H1 (cell line): ENCODE measurements at regions not wholly inside any gene's neighbourhood (a gene's known extent, or its start where the extent isn't known, plus 50 kb on each side); places are given as distances from the start of the nearest gene placed in this dataset.

ENCODE experiments used
- CTCF ChIA-PET: fragments of 300-600 bp; sonication (Branson Sonifier 250); formaldehyde crosslinking; loops from one replicate; lab custom pipeline; 2021; ENCODE audit not compliant: partially characterized antibody; lab: Charles Lee
- POLR2A ChIA-PET: fragments of 300-600 bp; sonication (Branson Sonifier 250); formaldehyde crosslinking; loops from one replicate; lab custom pipeline; 2021; ENCODE audit warnings: inconsistent platforms; ENCODE audit not compliant: partially characterized antibody; lab: Charles Lee
- DNase-seq, 2 experiments: peaks; one replicate each; pipeline versions ENCODE4 v3.0.0 to v3.0.0-alpha.2; 2010 to 2022; ENCODE audit warnings: low spot score in 2 of 2, low read depth in 1 of 2, mixed read lengths in 1 of 2
- FAIRE-seq: peaks from 2 replicates; lab custom pipeline; 2011; peaks lifted over from hg19 to GRCh38; lab: Jason Lieb, UNC
- H2AFZ ChIP-seq: 2 replicates; pipeline ENCODE4 v1.8.1; 2012; ENCODE audit warnings: low read length, inconsistent platforms
- H2AK5ac ChIP-seq: 2 replicates; pipeline ENCODE4 v1.6.1; 2013; ENCODE audit warnings: low read depth, low read length
- H2BK120ac ChIP-seq: replicated peaks from 2 replicates; pipeline ENCODE3; 2013; ENCODE audit warnings: low read depth, low read length, inconsistent platforms
- H2BK12ac ChIP-seq: 2 replicates; pipeline ENCODE4 v1.6.1; 2013; ENCODE audit warnings: low read depth, low read length
- H2BK15ac ChIP-seq: 2 replicates; pipeline ENCODE4 v1.6.1; 2013; ENCODE audit warnings: low read length
- H2BK20ac ChIP-seq: 2 replicates; pipeline ENCODE4 v1.6.1; 2013; ENCODE audit warnings: low read length
- H2BK5ac ChIP-seq: 2 replicates; pipeline ENCODE4 v1.6.1; 2013; ENCODE audit warnings: low read depth, low read length
- H3K14ac ChIP-seq: 2 replicates; pipeline ENCODE4 v1.6.1; 2013; ENCODE audit warnings: inconsistent platforms; ENCODE audit not compliant: insufficient read length
- H3K18ac ChIP-seq: 2 replicates; pipeline ENCODE4 v1.6.1; 2013; ENCODE audit warnings: low read length; ENCODE audit errors: extremely low read depth
- H3K23ac ChIP-seq: 2 replicates; pipeline ENCODE4 v1.6.1; 2013; ENCODE audit warnings: inconsistent platforms; ENCODE audit not compliant: insufficient read length
- H3K23me2 ChIP-seq: 2 replicates; pipeline ENCODE4 v1.6.1; 2013; ENCODE audit warnings: low read depth, low read length
- H3K27ac ChIP-seq: 2 replicates; pipeline ENCODE4 v1.6.1; 2011; ENCODE audit warnings: low read depth, low read length, inconsistent platforms
- H3K27me3 ChIP-seq, 4 experiments: replicated peaks in 1 of 4; 1 replicate in 1 of 4; 2 replicates in 3 of 4; pipeline versions ENCODE4 v1.6.1 to v1.8.1; 2011 to 2013; ENCODE audit warnings: low read length in 3 of 4, mild to moderate bottlenecking in 3 of 4, inconsistent platforms in 2 of 4, mixed read lengths in 2 of 4, moderate library complexity in 1 of 4; ENCODE audit not compliant: control insufficient read depth in 3 of 4, insufficient read depth in 3 of 4; ENCODE audit errors: extremely low read depth in 1 of 4
- H3K36me3 ChIP-seq, 4 experiments: 2 replicates each; pipeline versions ENCODE4 v1.6.1 to v1.8.1; 2011 to 2013; ENCODE audit warnings: mild to moderate bottlenecking in 4 of 4, low read length in 3 of 4, moderate library complexity in 2 of 4, control low read depth in 1 of 4, inconsistent platforms in 1 of 4; ENCODE audit not compliant: insufficient read depth in 4 of 4, control insufficient read depth in 2 of 4
- H3K4ac ChIP-seq: replicated peaks from 2 replicates; pipeline ENCODE3; 2013; ENCODE audit warnings: low read length, low read depth, mixed read lengths, inconsistent platforms; ENCODE audit not compliant: insufficient read length
- H3K4me1 ChIP-seq, 4 experiments: replicated peaks in 1 of 4; 1 replicate in 1 of 4; 2 replicates in 3 of 4; pipeline versions ENCODE4 v1.6.1 to v1.8.1; 2011 to 2013; ENCODE audit warnings: low read length in 3 of 4, inconsistent platforms in 2 of 4, mixed read lengths in 1 of 4; ENCODE audit not compliant: insufficient read depth in 4 of 4, control insufficient read depth in 3 of 4
- H3K4me2 ChIP-seq, 2 experiments: 2 replicates each; pipeline versions ENCODE4 v1.6.1 to v1.8.1; 2011 to 2013; ENCODE audit warnings: low read depth in 2 of 2, low read length in 2 of 2, control low read depth in 1 of 2, inconsistent platforms in 1 of 2, mild to moderate bottlenecking in 1 of 2; ENCODE audit not compliant: insufficient read depth in 1 of 2
- H3K4me3 ChIP-seq, 4 experiments: fragments of 200-600, 300-600 bp in 1 of 4; sonication (generic), shearing (Covaris generic), sonication (Bioruptor Twin) in 1 of 4; 2 replicates each; pipeline versions ENCODE4 v1.5.1 to v1.8.1; 2011 to 2016; ENCODE audit warnings: low read length in 4 of 4, low read depth in 3 of 4, control low read depth in 2 of 4, inconsistent platforms in 2 of 4, mild to moderate bottlenecking in 2 of 4, mixed read lengths in 1 of 4, moderate library complexity in 1 of 4; ENCODE audit not compliant: insufficient read depth in 2 of 4; ENCODE audit errors: extremely low read depth in 1 of 4
- H3K56ac ChIP-seq: replicated peaks from 2 replicates; pipeline ENCODE3; 2013; ENCODE audit warnings: low read depth, mild to moderate bottlenecking, mixed read lengths, low read length, inconsistent platforms; ENCODE audit not compliant: insufficient read length
- H3K79me1 ChIP-seq: 2 replicates; pipeline ENCODE4 v1.6.1; 2013; ENCODE audit warnings: low read depth, low read length, control low read depth
- H3K79me2 ChIP-seq, 2 experiments: 2 replicates each; pipeline versions ENCODE4 v1.6.1 to v1.8.1; 2012 to 2013; ENCODE audit warnings: low read length in 2 of 2, mild to moderate bottlenecking in 2 of 2, inconsistent platforms in 1 of 2; ENCODE audit not compliant: insufficient read depth in 2 of 2, control insufficient read depth in 1 of 2
- H3K9ac ChIP-seq, 4 experiments: replicated peaks in 1 of 4; 1 replicate in 1 of 4; 2 replicates in 3 of 4; pipeline versions ENCODE4 v1.6.1 to v1.8.1; 2011 to 2013; ENCODE audit warnings: low read depth in 3 of 4, low read length in 3 of 4, control low read depth in 2 of 4, mild to moderate bottlenecking in 2 of 4, moderate library complexity in 2 of 4, inconsistent platforms in 1 of 4; ENCODE audit errors: extremely low read depth in 1 of 4
- H3K9me3 ChIP-seq, 2 experiments: 2 replicates each; pipeline versions ENCODE4 v1.6.1 to v1.8.1; 2012 to 2013; ENCODE audit warnings: mild to moderate bottlenecking in 2 of 2, moderate library complexity in 2 of 2, control low read depth in 1 of 2, inconsistent platforms in 1 of 2, low read depth in 1 of 2, low read length in 1 of 2, mixed read lengths in 1 of 2; ENCODE audit not compliant: insufficient read depth in 2 of 2
- H4K20me1 ChIP-seq, 2 experiments: replicated peaks in 1 of 2; 2 replicates each; pipeline versions ENCODE3 to v1.8.1; 2011 to 2013; ENCODE audit warnings: inconsistent platforms in 2 of 2, low read length in 2 of 2, mild to moderate bottlenecking in 1 of 2; ENCODE audit not compliant: insufficient read depth in 2 of 2, control insufficient read depth in 1 of 2
- H4K5ac ChIP-seq: 2 replicates; pipeline ENCODE4 v1.6.1; 2013; ENCODE audit warnings: low read length, low read depth, mixed read lengths, inconsistent platforms; ENCODE audit not compliant: insufficient read length
- H4K8ac ChIP-seq: 2 replicates; pipeline ENCODE4 v1.8.0; 2013; ENCODE audit warnings: mild to moderate bottlenecking, moderate library complexity, low read length, inconsistent platforms; ENCODE audit not compliant: insufficient read depth; ENCODE audit errors: extremely low read depth
- H4K91ac ChIP-seq: replicated peaks from 2 replicates; pipeline ENCODE3; 2013; ENCODE audit warnings: low read length, mixed read lengths, inconsistent platforms; ENCODE audit not compliant: insufficient read length
- BCL11A ChIP-seq, 2 experiments: IDR thresholded peaks; one replicate each; pipeline ENCODE4 v1.6.1; 2011; ENCODE audit warnings: low read depth in 2 of 2, low read length in 2 of 2, mild to moderate bottlenecking in 2 of 2
- NRF1 ChIP-seq: IDR thresholded peaks from 2 replicates; pipeline ENCODE4 v1.6.1; 2011; ENCODE audit warnings: mild to moderate bottlenecking, low read depth, low read length, improper control_type of control experiment
- SRF ChIP-seq: IDR thresholded peaks from 2 replicates; pipeline ENCODE4 v1.6.1; 2011; ENCODE audit warnings: mild to moderate bottlenecking, low read depth, low read length, moderate library complexity
- TAF1 ChIP-seq: IDR thresholded peaks from 2 replicates; pipeline ENCODE4 v1.6.1; 2011; ENCODE audit warnings: mild to moderate bottlenecking, low read depth, low read length
- TEAD4 ChIP-seq: IDR thresholded peaks from 2 replicates; pipeline ENCODE4 v1.6.1; 2012; ENCODE audit warnings: low read depth, low read length, inconsistent platforms, mixed read lengths
- WGBS, 2 experiments: shearing (Covaris generic) in 1 of 2; methylation state at CpG; one replicate each; pipeline versions ENCODE4 v1.1.6 to v1.1.7; 2013 to 2015; ENCODE audit warnings: low lambda C conversion rate in 2 of 2, mixed read lengths in 2 of 2, inconsistent platforms in 1 of 2, low coverage in 1 of 2, missing lambda C conversion rate in 1 of 2; ENCODE audit not compliant: insufficient replicate concordance in 2 of 2, insufficient coverage in 1 of 2, insufficient read length in 1 of 2; ENCODE audit errors: extremely low coverage in 1 of 2, missing lambda C conversion rate in 1 of 2; 5-methylcytosine and 5-hydroxymethylcytosine counted together

- no peak for TF ChIP-seq NRF1
- TF ChIP-seq TEAD4 = no peak
- TF ChIP-seq SRF = no peak
- TF ChIP-seq BCL11A (IDR thresholded peaks at IDR 0.05; ENCODE audit: low read depth in 2 of 2, low read length in 2 of 2) = no peak
- TF ChIP-seq TAF1 = no peak
- Histone ChIP-seq H3K56ac (no peak overlapping the region), H3K14ac (no peak overlapping the region), H3K23me2 (no peaks in the 10 kb centered on the region), H3K36me3 (no peaks in the 10 kb centered on the region), H2AK5ac (no peak overlapping the region), H3K4me1 (peaks cover 0 to 3% (median 1%) of the 10 kb centered on the region in 4 experiments; a peak in 4 of 7 replicates), H3K23ac (no peak overlapping the region), H3K9me3 (no peaks in the 10 kb centered on the region), H2BK120ac (no peak overlapping the region), H3K79me2 (no peaks in the 10 kb centered on the region), H4K5ac (no peak overlapping the region), H2BK12ac (no peak overlapping the region), H3K4ac (no peak overlapping the region), H4K91ac (no peak overlapping the region), H3K4me3 (no peak overlapping the region), H2BK5ac (no peak overlapping the region), H2BK15ac (no peak overlapping the region), H3K27ac (no peak overlapping the region), H4K20me1 (no peaks in the 10 kb centered on the region), H3K9ac (no peak overlapping the region), H3K18ac (no peak overlapping the region), H2BK20ac (no peak overlapping the region), H4K8ac (no peak overlapping the region), H3K27me3 (peaks cover 0 to 4% (median 0%) of the 10 kb centered on the region in 4 experiments; a peak in 2 of 7 replicates), H3K4me2 (no peak overlapping the region), H2AFZ (no peak overlapping the region), H3K79me1 (no peaks in the 10 kb centered on the region)
- WGBS, 2 experiments = 92% methylated on average over 3 of the region's 3 CpGs; no CpG with 5 or more reads in 1 of the 2 experiments
- ChIA-PET CTCF (interaction anchor here (1.1 kb wide), 1 partner anchor 629 kb away, joined by 3 read pairs; no protein-coding TSS in a partner anchor), POLR2A (interaction anchor here (0.6 kb wide), 1 partner anchor 23 kb away, joined by 5 read pairs; no protein-coding TSS in a partner anchor)
- no peak for DNase-seq
- FAIRE-seq = no peak
Observed at GRCh38 chr4:138401334-138401733, 159.2 kb upstream of the SLC7A11 start.
